Uterus (tissue), 2 donors: ENCODE measurements at regions not wholly inside any gene's neighbourhood (a gene's known extent, or its start where the extent isn't known, plus 50 kb on each side); places are given as distances from the start of the nearest gene placed in this dataset.

Experiments used
- CTCF ChIP-seq, 4 experiments: fragments of 200-600 bp in 2 of 4; fragments of 450-650 bp in 2 of 4; sonication (generic) in 2 of 4; IDR thresholded peaks; one replicate each; pipeline ENCODE4 v1.5.1; 2016 to 2019; ENCODE audit warnings: antibody characterized with exemption in 4 of 4, mild to moderate bottlenecking in 2 of 4, moderate library complexity in 1 of 4
- POLR2A ChIP-seq, 2 donors: fragments of 450-650 bp; IDR thresholded peaks; one replicate each; pipeline ENCODE4 v1.6.1; 2016; ENCODE audit warnings: antibody characterized with exemption in 2 of 2, mild to moderate bottlenecking in 1 of 2, moderate library complexity in 1 of 2

DNA sequence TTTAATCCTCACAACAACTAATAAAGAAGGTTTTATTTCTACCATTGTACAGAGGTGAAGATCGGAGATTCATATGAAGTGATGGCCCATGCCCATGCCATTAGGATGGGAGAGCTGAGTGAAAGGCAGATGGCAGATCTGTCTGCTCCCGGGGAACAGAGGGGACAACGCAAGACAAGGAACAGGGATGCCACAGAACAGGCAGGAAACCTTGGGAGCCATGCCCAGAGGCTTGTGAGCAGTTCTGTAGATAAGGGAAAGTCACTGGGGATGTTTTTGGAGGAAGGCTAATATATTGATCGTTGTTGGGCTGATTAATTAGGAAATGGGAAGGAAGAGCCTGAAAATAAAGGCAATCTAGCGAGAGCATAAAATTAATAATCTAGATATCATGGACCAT is 73.1 kb upstream of the ITGB1 start:
- TF ChIP-seq CTCF (IDR thresholded peaks at IDR 0.05), result no peak
- TF ChIP-seq POLR2A (IDR thresholded peaks at IDR 0.05), result no peak
